ENCODE measurements at regions not wholly inside any gene's neighbourhood (a gene's known extent, or its start where the extent isn't known, plus 50 kb on each side); places are given as distances from the start of the nearest gene placed in this dataset.

DNA sequence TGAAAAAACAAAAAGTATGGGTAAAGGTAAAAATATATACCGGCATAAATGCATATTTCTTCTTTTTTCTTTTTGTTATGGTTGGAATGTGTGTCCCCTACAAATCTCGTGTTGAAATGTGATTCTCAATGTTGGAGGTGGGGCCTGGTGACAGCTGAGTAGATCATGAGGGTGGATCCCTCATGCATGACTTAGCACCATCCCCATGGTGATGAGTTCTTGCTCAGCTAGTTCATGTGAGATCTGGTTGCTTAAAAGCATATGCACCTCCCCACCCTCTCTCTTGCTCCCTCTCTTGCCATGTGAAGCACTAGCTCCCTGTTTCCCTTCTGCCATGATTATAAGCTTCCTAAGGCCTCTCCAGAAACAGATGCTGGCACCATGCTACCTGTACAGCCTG is 93.3 kb downstream of the HYCC1 start:
- H3K27ac ChIP-seq (ENCODE audit: insufficient read depth in 1 of 2, low read depth in 1 of 2, low read length in 2 of 2, poor library complexity in 1 of 2, severe bottlenecking in 2 of 2) = no peak overlapping the region
- no peak for DNase-seq
- CTCF ChIA-PET = no interaction called here
- POLR2A ChIA-PET = no interaction called here
- no CpG with 5 or more reads among the region's 2 CpGs for WGBS (ENCODE audit: insufficient coverage)
- H3K36me3 ChIP-seq (ENCODE audit: control insufficient read depth in 4 of 4, insufficient read depth in 4 of 4, low read length in 3 of 4) = no peaks in the 10 kb centered on the region
- H3K4me1 ChIP-seq (ENCODE audit: control extremely low read depth in 1 of 4, control insufficient read depth in 4 of 4, insufficient read depth in 4 of 4, low read length in 3 of 4) = no peaks in the 10 kb centered on the region
- peaks cover 0 to 3% (median 0%) of the 10 kb centered on the region in 5 experiments for H3K9me3 ChIP-seq (ENCODE audit: control extremely low read depth in 1 of 5, control insufficient read depth in 4 of 5, insufficient read depth in 2 of 5, low read depth in 1 of 5, low read length in 4 of 5)
- no peaks in the 10 kb centered on the region for H3K27me3 ChIP-seq (replicated peaks in 2 of 5; ENCODE audit: control insufficient read depth in 4 of 5, insufficient read depth in 5 of 5, low read length in 4 of 5)
- H3K4me3 ChIP-seq (ENCODE audit: control insufficient read depth in 1 of 7, extremely low read depth in 1 of 7, insufficient read depth in 4 of 7, low read depth in 2 of 7, low read length in 6 of 7) = no peak overlapping the region

DNA sequence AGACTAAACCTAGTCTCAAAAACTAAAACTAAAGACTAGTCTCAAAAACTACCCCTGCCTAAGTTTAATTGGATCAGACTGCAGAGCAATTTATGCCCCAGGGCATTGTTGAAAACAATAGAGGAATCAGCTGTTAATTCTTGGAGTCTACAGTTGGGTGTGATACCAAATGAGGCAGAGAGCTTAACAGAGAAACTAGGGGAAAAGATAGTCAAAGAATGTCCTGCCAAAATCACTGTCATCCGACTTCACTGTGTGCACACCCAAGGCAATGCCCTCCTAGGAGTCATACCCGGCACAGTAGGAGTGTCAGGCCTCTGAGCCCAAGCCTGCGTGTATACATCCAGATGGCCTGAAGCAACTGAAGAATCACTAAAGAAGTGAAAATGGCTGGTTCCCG is 90.5 kb upstream of the TOMM7 start:
- DNase-seq = no peak
- Histone ChIP-seq H3K36me3 (ENCODE audit: control insufficient read depth in 4 of 4, insufficient read depth in 4 of 4, low read length in 3 of 4) (no peaks in the 10 kb centered on the region), H3K27ac (ENCODE audit: insufficient read depth in 1 of 2, low read depth in 1 of 2, low read length in 2 of 2, poor library complexity in 1 of 2, severe bottlenecking in 2 of 2) (no peak overlapping the region), H3K4me3 (ENCODE audit: control insufficient read depth in 1 of 7, extremely low read depth in 1 of 7, insufficient read depth in 4 of 7, low read depth in 2 of 7, low read length in 6 of 7) (no peak overlapping the region), H3K4me1 (ENCODE audit: control extremely low read depth in 1 of 4, control insufficient read depth in 4 of 4, insufficient read depth in 4 of 4, low read length in 3 of 4) (no peaks in the 10 kb centered on the region), H3K9me3 (ENCODE audit: control extremely low read depth in 1 of 5, control insufficient read depth in 4 of 5, insufficient read depth in 2 of 5, low read depth in 1 of 5, low read length in 4 of 5) (peaks cover 0 to 10% (median 3%) of the 10 kb centered on the region in 5 experiments), H3K27me3 (replicated peaks in 2 of 5; ENCODE audit: control insufficient read depth in 4 of 5, insufficient read depth in 5 of 5, low read length in 4 of 5) (no peaks in the 10 kb centered on the region)
- CTCF ChIA-PET = no interaction called here
- POLR2A ChIA-PET = no interaction called here
- WGBS (ENCODE audit: insufficient coverage) = 98% methylated on average over 4 of the region's 4 CpGs

DNA sequence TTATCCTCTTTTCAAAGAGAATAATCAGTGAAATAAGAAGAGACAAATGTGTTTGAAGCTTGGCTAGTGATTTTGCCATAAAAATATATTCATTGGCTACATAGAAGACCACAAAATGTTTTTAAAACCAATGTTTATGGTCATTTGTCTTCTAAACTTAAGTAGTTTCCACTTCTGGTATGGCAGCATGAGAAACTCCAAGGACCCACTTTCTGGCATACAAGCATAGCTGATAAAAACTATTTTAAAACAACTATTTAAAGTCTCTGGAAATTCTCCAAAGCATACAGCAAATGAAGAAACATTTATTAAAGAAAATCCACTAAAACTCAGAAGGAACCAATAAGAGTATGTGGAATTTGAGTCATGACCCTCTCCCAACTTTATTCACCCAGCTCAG is 89.2 kb upstream of the TOMM7 start:
- ChIA-PET POLR2A (no interaction called here), CTCF (no interaction called here)
- H3K27me3 ChIP-seq (replicated peaks in 2 of 5; ENCODE audit: control insufficient read depth in 4 of 5, insufficient read depth in 5 of 5, low read length in 4 of 5) = no peaks in the 10 kb centered on the region
- H3K27ac ChIP-seq (ENCODE audit: insufficient read depth in 1 of 2, low read depth in 1 of 2, low read length in 2 of 2, poor library complexity in 1 of 2, severe bottlenecking in 2 of 2) = no peak overlapping the region
- H3K36me3 ChIP-seq (ENCODE audit: control insufficient read depth in 4 of 4, insufficient read depth in 4 of 4, low read length in 3 of 4) = no peaks in the 10 kb centered on the region
- no peak overlapping the region for H3K4me3 ChIP-seq (ENCODE audit: control insufficient read depth in 1 of 7, extremely low read depth in 1 of 7, insufficient read depth in 4 of 7, low read depth in 2 of 7, low read length in 6 of 7)
- H3K4me1 ChIP-seq (ENCODE audit: control extremely low read depth in 1 of 4, control insufficient read depth in 4 of 4, insufficient read depth in 4 of 4, low read length in 3 of 4) = no peaks in the 10 kb centered on the region
- peaks cover 0 to 10% (median 3%) of the 10 kb centered on the region in 5 experiments for H3K9me3 ChIP-seq (ENCODE audit: control extremely low read depth in 1 of 5, control insufficient read depth in 4 of 5, insufficient read depth in 2 of 5, low read depth in 1 of 5, low read length in 4 of 5)
- DNase-seq = no peak

DNA sequence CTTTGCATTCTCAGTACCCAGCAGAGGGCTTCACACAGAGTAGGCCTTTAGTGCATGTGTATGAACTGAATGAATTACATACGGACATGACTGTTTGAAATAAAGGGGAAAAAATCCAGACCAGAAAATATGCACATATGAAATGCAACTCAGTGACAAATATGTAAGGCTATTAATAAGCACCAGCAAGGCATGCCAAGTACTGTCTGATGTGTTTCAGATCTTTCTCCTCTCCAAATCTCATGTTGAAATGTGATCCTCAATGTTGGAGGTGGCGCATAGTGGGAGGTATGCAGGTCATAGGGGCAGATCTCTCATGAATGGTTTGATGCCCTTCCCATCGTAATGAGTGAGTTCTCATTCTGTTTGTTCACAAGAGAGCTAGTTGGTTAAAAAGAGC is 87.3 kb upstream of the TOMM7 start:
- H3K4me1 ChIP-seq (ENCODE audit: control extremely low read depth in 1 of 4, control insufficient read depth in 4 of 4, insufficient read depth in 4 of 4, low read length in 3 of 4) = no peaks in the 10 kb centered on the region
- ChIA-PET POLR2A (no interaction called here), CTCF (no interaction called here)
- H3K9me3 ChIP-seq (ENCODE audit: control extremely low read depth in 1 of 5, control insufficient read depth in 4 of 5, insufficient read depth in 2 of 5, low read depth in 1 of 5, low read length in 4 of 5) = peaks cover 0 to 6% (median 0%) of the 10 kb centered on the region in 5 experiments
- H3K27me3 ChIP-seq (replicated peaks in 2 of 5; ENCODE audit: control insufficient read depth in 4 of 5, insufficient read depth in 5 of 5, low read length in 4 of 5) = no peaks in the 10 kb centered on the region
- 86% methylated on average over 1 of the region's 3 CpGs for WGBS (ENCODE audit: insufficient coverage)
- DNase-seq = no peak
- H3K27ac ChIP-seq (ENCODE audit: insufficient read depth in 1 of 2, low read depth in 1 of 2, low read length in 2 of 2, poor library complexity in 1 of 2, severe bottlenecking in 2 of 2) = no peak overlapping the region
- no peaks in the 10 kb centered on the region for H3K36me3 ChIP-seq (ENCODE audit: control insufficient read depth in 4 of 4, insufficient read depth in 4 of 4, low read length in 3 of 4)
- H3K4me3 ChIP-seq (ENCODE audit: control insufficient read depth in 1 of 7, extremely low read depth in 1 of 7, insufficient read depth in 4 of 7, low read depth in 2 of 7, low read length in 6 of 7) = no peak overlapping the region

DNA sequence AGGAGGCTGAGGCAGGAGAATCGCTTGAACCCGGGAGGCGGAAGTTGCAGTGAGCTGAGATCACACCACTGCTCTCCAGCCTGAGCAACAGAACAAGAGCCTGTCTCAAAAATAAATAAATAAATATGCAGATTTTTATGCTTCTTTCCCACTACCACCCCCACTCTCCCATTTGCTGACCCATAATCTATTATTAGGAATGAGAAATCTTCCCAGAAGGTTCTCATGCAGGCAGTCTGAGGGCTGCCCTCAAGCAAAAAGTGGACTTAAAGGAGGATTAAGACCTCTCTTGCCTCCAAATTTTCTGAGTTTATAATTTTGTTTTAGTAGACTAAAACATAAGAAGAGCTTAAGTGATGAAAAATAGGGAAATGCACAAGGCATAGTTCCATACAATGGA is 85.2 kb upstream of the TOMM7 start:
- no peaks in the 10 kb centered on the region for H3K27me3 ChIP-seq (replicated peaks in 2 of 5; ENCODE audit: control insufficient read depth in 4 of 5, insufficient read depth in 5 of 5, low read length in 4 of 5)
- no peaks in the 10 kb centered on the region for H3K4me1 ChIP-seq (ENCODE audit: control extremely low read depth in 1 of 4, control insufficient read depth in 4 of 4, insufficient read depth in 4 of 4, low read length in 3 of 4)
- DNase-seq = no peak
- POLR2A ChIA-PET = no interaction called here
- CTCF ChIA-PET = interaction anchor here (0.6 kb wide), 1 partner anchor 1191 kb away, joined by 3 read pairs; no protein-coding TSS in a partner anchor
- no peaks in the 10 kb centered on the region for H3K36me3 ChIP-seq (ENCODE audit: control insufficient read depth in 4 of 4, insufficient read depth in 4 of 4, low read length in 3 of 4)
- H3K9me3 ChIP-seq (ENCODE audit: control extremely low read depth in 1 of 5, control insufficient read depth in 4 of 5, insufficient read depth in 2 of 5, low read depth in 1 of 5, low read length in 4 of 5) = peaks cover 0 to 3% (median 0%) of the 10 kb centered on the region in 5 experiments
- 100% methylated on average over 3 of the region's 3 CpGs for WGBS (ENCODE audit: insufficient coverage)
- no peak overlapping the region for H3K4me3 ChIP-seq (ENCODE audit: control insufficient read depth in 1 of 7, extremely low read depth in 1 of 7, insufficient read depth in 4 of 7, low read depth in 2 of 7, low read length in 6 of 7)
- no peak overlapping the region for H3K27ac ChIP-seq (ENCODE audit: insufficient read depth in 1 of 2, low read depth in 1 of 2, low read length in 2 of 2, poor library complexity in 1 of 2, severe bottlenecking in 2 of 2)

DNA sequence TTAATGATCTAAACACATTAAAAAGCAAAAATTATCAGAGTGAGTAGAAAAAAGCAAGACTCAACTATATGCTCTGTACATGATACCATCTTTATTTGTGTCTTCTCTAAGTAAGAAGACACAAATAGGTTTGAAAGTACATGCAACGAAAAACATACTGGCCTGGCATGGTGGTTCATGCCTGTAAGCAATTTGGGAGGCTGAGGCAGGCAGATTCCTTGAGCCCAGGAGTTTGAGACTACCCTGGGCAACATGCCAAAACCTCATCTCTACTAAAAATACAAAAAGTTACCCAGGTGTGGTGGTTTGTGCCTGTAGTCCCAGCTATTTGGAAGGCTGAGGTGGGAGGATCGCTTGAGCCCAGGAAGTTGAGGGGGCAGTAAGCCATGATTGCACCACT is 78.1 kb upstream of the TOMM7 start:
- POLR2A ChIA-PET = interaction anchor here (0.6 kb wide), 1 partner anchor 15 kb away, joined by 4 read pairs; no protein-coding TSS in a partner anchor
- WGBS (ENCODE audit: insufficient coverage) = 100% methylated on average over 1 of the region's 2 CpGs

DNA sequence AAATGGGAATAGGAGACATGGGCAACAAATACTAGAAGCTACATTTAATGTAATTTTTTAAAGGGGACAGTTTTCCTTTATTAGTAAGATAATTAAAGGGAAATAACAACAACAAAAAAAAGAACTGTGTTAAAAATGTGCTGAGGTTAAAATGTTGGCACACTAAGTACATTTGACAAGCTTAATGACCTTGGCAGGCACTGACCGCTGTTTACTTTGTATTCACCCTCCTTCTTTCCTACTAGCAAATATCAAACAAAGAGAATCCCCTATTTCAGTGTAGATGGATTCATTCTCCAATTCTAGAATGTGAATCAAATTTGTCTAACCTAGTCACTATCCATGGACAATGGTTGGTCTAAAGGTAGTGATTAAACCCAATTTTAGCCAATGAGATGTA is 77.5 kb upstream of the TOMM7 start:
- Histone ChIP-seq H3K4me1 (ENCODE audit: control extremely low read depth in 1 of 4, control insufficient read depth in 4 of 4, insufficient read depth in 4 of 4, low read length in 3 of 4) (no peaks in the 10 kb centered on the region), H3K27me3 (replicated peaks in 2 of 5; ENCODE audit: control insufficient read depth in 4 of 5, insufficient read depth in 5 of 5, low read length in 4 of 5) (no peaks in the 10 kb centered on the region), H3K9me3 (ENCODE audit: control extremely low read depth in 1 of 5, control insufficient read depth in 4 of 5, insufficient read depth in 2 of 5, low read depth in 1 of 5, low read length in 4 of 5) (peaks cover 0 to 3% (median 0%) of the 10 kb centered on the region in 5 experiments), H3K4me3 (ENCODE audit: control insufficient read depth in 1 of 7, extremely low read depth in 1 of 7, insufficient read depth in 4 of 7, low read depth in 2 of 7, low read length in 6 of 7) (no peak overlapping the region), H3K27ac (ENCODE audit: insufficient read depth in 1 of 2, low read depth in 1 of 2, low read length in 2 of 2, poor library complexity in 1 of 2, severe bottlenecking in 2 of 2) (no peak overlapping the region), H3K36me3 (ENCODE audit: control insufficient read depth in 4 of 4, insufficient read depth in 4 of 4, low read length in 3 of 4) (no peaks in the 10 kb centered on the region)
- WGBS (ENCODE audit: insufficient coverage) = 100% methylated on average over 1 of the region's 1 CpG
- CTCF ChIA-PET = no interaction called here
- POLR2A ChIA-PET = no interaction called here
- no peak for DNase-seq

More for the DNA sequence above, 78.1 kb upstream of the TOMM7 start:
- DNase-seq = no peak
- CTCF ChIA-PET = no interaction called here
- no peaks in the 10 kb centered on the region for H3K4me1 ChIP-seq (ENCODE audit: control extremely low read depth in 1 of 4, control insufficient read depth in 4 of 4, insufficient read depth in 4 of 4, low read length in 3 of 4)
- H3K27me3 ChIP-seq (replicated peaks in 2 of 5; ENCODE audit: control insufficient read depth in 4 of 5, insufficient read depth in 5 of 5, low read length in 4 of 5) = no peaks in the 10 kb centered on the region
- peaks cover 0 to 3% (median 0%) of the 10 kb centered on the region in 5 experiments for H3K9me3 ChIP-seq (ENCODE audit: control extremely low read depth in 1 of 5, control insufficient read depth in 4 of 5, insufficient read depth in 2 of 5, low read depth in 1 of 5, low read length in 4 of 5)
- H3K27ac ChIP-seq (ENCODE audit: insufficient read depth in 1 of 2, low read depth in 1 of 2, low read length in 2 of 2, poor library complexity in 1 of 2, severe bottlenecking in 2 of 2) = no peak overlapping the region
- H3K36me3 ChIP-seq (ENCODE audit: control insufficient read depth in 4 of 4, insufficient read depth in 4 of 4, low read length in 3 of 4) = no peaks in the 10 kb centered on the region
- no peak overlapping the region for H3K4me3 ChIP-seq (ENCODE audit: control insufficient read depth in 1 of 7, extremely low read depth in 1 of 7, insufficient read depth in 4 of 7, low read depth in 2 of 7, low read length in 6 of 7)

Measured in common myeloid progenitor, CD34-positive (primary cell).